SK-N-SH treated with all-trans-retinoic acid at 6 μM for 48 hours (cell line): ENCODE measurements at regions not wholly inside any gene's neighbourhood (a gene's known extent, or its start where the extent isn't known, plus 50 kb on each side); places are given as distances from the start of the nearest gene placed in this dataset.

Source experiments
- ATAC-seq: fragments of 200-7000 bp; cut with Tn5 transposase; 3 replicates; pipeline ENCODE4 v1.9.1; 2020; ENCODE audit warnings: mild to moderate bottlenecking, moderate library complexity
- ARNTL ChIP-seq: fragments of 450-650 bp; formaldehyde crosslinking; IDR thresholded peaks from 2 replicates; pipeline ENCODE4 v1.5.0; 2020; ENCODE audit warnings: low read depth, mild to moderate bottlenecking, moderate library complexity, borderline replicate concordance
- BACH2 ChIP-seq: fragments of 250-450 bp; sonication (Bioruptor Pico); IDR thresholded peaks from 2 replicates; pipeline ENCODE4 v1.9.0; 2021; ENCODE audit warnings: mild to moderate bottlenecking, borderline replicate concordance
- CSDC2 ChIP-seq: fragments of 250-450 bp; sonication (Bioruptor Pico); IDR thresholded peaks from 2 replicates; pipeline ENCODE4 v1.5.0; 2020; ENCODE audit warnings: mild to moderate bottlenecking, moderate library complexity
- ESRRG ChIP-seq: fragments of 250-450 bp; sonication (Bioruptor Pico); IDR thresholded peaks from 2 replicates; pipeline ENCODE4 v1.6.1; 2021; ENCODE audit warnings: mild to moderate bottlenecking
- GLIS3 ChIP-seq: fragments of 250-450 bp; sonication (Bioruptor Pico); IDR thresholded peaks from 2 replicates; pipeline ENCODE4 v1.5.0; 2020; ENCODE audit warnings: mild to moderate bottlenecking, moderate library complexity
- ISL1 ChIP-seq: fragments of 250-450 bp; sonication (Bioruptor Pico); IDR thresholded peaks from 2 replicates; pipeline ENCODE4 v2.1.2; 2022; ENCODE audit warnings: mild to moderate bottlenecking, moderate library complexity
- OSR1 ChIP-seq: fragments of 250-450 bp; sonication (Bioruptor Pico); IDR thresholded peaks from 2 replicates; pipeline ENCODE4 v1.8.0; 2022; ENCODE audit warnings: moderate library complexity, mild to moderate bottlenecking, inconsistent platforms
- PPARA ChIP-seq: fragments of 250-450 bp; sonication (Bioruptor Pico); IDR thresholded peaks from 2 replicates; pipeline ENCODE4 v1.5.0; 2020; ENCODE audit warnings: mild to moderate bottlenecking, borderline replicate concordance
- RARB ChIP-seq: fragments of 250-450 bp; sonication (Bioruptor Pico); IDR thresholded peaks from 2 replicates; pipeline ENCODE4 v1.8.0; 2021; ENCODE audit warnings: mild to moderate bottlenecking, moderate library complexity
- SNAI2 ChIP-seq: fragments of 250-450 bp; sonication (Bioruptor Pico); IDR thresholded peaks from 2 replicates; pipeline ENCODE4 v1.5.0; 2020; ENCODE audit warnings: mild to moderate bottlenecking, moderate library complexity
- TOX ChIP-seq: fragments of 250-450 bp; sonication (Bioruptor Pico); IDR thresholded peaks from 2 replicates; pipeline ENCODE4 v1.8.0; 2021; ENCODE audit warnings: mild to moderate bottlenecking, moderate library complexity, borderline replicate concordance
- ZC3H10 ChIP-seq: fragments of 250-450 bp; sonication (Bioruptor Pico); IDR thresholded peaks from 2 replicates; pipeline ENCODE4 v1.5.1; 2021; ENCODE audit warnings: mild to moderate bottlenecking, moderate library complexity
- ZFP3 ChIP-seq: fragments of 250-450 bp; sonication (Bioruptor Pico); IDR thresholded peaks from 2 replicates; pipeline ENCODE4 v1.5.0; 2020; ENCODE audit warnings: mild to moderate bottlenecking, moderate library complexity
- ZFP30 ChIP-seq: fragments of 450-650 bp; formaldehyde crosslinking; IDR thresholded peaks from 2 replicates; pipeline ENCODE4 v1.5.0; 2022; ENCODE audit warnings: mild to moderate bottlenecking, moderate library complexity
- ZNF565 ChIP-seq: fragments of 450-650 bp; formaldehyde crosslinking; conservative IDR thresholded peaks from 2 replicates; pipeline ENCODE4 v1.5.0; 2020; ENCODE audit warnings: low read depth, mild to moderate bottlenecking, moderate library complexity
- ZNF70 ChIP-seq: fragments of 450-650 bp; formaldehyde crosslinking; IDR thresholded peaks from 2 replicates; pipeline ENCODE4 v1.5.0; 2020; ENCODE audit warnings: mild to moderate bottlenecking, moderate library complexity
- TF ChIP-seq, protein P1 (sequence below): fragments of 250-450 bp; sonication (Bioruptor Pico); IDR thresholded peaks from 2 replicates; pipeline ENCODE4 v1.5.0; 2020; ENCODE audit warnings: mild to moderate bottlenecking, moderate library complexity
- TF ChIP-seq, protein P2 (sequence below): fragments of 250-450 bp; sonication (Bioruptor Pico); IDR thresholded peaks from 2 replicates; pipeline ENCODE4 v1.5.1; 2021; ENCODE audit warnings: mild to moderate bottlenecking, moderate library complexity
- TF ChIP-seq, protein P3 (sequence below): fragments of 250-450 bp; sonication (Bioruptor Pico); IDR thresholded peaks from 2 replicates; pipeline ENCODE4 v1.5.1; 2020; ENCODE audit warnings: low read depth, mild to moderate bottlenecking, moderate library complexity
- TF ChIP-seq, protein P4 (sequence below): fragments of 250-450 bp; sonication (Bioruptor Pico); IDR thresholded peaks from 2 replicates; pipeline ENCODE4 v1.8.0; 2021; ENCODE audit warnings: low read depth, mild to moderate bottlenecking, moderate library complexity, borderline replicate concordance

DNA sequence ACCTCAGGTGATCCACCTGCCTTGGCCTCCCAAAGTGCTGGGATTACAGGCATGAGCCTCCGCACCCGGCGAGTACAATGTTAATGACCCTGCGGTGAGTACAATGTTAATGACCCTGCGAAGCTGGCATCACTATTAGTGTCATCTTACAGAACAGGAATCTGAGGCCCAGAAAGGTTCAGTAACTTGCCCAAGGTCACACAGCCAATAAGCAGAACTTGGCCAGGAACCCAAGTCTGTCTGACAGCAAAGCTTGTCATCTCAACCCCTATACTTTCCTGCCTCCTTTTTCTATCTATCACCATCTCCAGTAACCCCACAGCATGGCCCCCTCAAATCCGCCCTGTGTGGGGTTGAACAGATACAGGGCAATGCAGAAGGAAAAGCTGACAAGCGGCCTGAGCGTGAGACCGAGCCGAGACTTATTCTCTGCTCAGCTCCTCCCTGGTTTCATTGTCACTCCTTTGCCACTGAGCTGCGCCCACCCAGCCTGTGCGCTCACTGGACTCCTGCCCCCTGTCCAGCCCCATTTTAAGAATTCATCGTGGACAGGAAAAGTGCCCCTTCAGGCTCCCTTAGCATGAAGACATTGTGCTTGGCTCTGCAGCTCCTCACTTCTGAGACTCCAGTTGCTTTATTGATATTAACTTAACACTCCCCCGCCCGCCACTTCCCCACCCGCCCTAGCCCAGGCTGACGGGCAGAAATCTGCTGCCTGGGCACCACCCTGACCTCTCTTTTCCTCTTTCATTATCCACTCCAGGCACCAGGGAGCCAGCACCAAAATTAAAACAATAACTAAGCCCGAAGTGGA, 58.1 kb upstream of the LBX1 start (continued):
- TF ChIP-seq, protein P1, sequence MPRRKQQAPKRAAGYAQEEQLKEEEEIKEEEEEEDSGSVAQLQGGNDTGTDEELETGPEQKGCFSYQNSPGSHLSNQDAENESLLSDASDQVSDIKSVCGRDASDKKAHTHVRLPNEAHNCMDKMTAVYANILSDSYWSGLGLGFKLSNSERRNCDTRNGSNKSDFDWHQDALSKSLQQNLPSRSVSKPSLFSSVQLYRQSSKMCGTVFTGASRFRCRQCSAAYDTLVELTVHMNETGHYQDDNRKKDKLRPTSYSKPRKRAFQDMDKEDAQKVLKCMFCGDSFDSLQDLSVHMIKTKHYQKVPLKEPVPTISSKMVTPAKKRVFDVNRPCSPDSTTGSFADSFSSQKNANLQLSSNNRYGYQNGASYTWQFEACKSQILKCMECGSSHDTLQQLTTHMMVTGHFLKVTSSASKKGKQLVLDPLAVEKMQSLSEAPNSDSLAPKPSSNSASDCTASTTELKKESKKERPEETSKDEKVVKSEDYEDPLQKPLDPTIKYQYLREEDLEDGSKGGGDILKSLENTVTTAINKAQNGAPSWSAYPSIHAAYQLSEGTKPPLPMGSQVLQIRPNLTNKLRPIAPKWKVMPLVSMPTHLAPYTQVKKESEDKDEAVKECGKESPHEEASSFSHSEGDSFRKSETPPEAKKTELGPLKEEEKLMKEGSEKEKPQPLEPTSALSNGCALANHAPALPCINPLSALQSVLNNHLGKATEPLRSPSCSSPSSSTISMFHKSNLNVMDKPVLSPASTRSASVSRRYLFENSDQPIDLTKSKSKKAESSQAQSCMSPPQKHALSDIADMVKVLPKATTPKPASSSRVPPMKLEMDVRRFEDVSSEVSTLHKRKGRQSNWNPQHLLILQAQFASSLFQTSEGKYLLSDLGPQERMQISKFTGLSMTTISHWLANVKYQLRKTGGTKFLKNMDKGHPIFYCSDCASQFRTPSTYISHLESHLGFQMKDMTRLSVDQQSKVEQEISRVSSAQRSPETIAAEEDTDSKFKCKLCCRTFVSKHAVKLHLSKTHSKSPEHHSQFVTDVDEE (CRISPR knock-in tag): no peak
- TF ChIP-seq PPARA: no peak

DNA sequence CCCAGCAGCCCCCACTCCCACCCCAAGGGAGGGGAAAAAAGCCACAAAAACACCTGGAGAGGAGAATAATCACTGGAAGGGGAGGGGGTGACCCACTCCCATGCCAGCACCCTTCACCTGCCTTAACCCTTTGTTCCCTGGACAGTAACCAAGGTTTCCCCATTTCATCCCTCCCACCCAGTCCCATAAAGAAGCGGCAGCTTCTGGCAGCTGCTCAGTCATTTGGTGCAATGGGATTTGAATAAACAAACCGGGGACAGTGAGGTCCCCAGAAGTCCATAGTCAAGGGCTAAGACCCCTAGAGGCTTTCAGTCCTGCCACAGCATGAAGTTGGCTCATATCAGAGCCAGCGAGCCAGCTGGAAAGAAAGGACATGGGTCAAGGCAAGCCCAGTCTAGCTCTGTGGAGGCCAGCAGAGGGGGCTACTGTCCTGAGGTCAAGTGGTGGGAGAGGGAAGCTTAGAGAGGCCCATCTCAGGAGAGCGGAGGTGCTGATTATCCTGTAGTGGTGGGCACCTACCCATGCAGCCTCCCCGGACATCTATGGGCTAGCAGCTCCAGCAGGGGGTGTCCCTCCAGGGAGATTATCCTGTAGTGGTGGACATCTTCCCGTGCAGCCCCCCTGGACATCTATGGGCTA, 58.9 kb upstream of the LBX1 start:
- TF ChIP-seq ZNF70 (CRISPR knock-in tag): no peak
- no peak for TF ChIP-seq ZFP30 (CRISPR knock-in tag)
- TF ChIP-seq PPARA: no peak

DNA sequence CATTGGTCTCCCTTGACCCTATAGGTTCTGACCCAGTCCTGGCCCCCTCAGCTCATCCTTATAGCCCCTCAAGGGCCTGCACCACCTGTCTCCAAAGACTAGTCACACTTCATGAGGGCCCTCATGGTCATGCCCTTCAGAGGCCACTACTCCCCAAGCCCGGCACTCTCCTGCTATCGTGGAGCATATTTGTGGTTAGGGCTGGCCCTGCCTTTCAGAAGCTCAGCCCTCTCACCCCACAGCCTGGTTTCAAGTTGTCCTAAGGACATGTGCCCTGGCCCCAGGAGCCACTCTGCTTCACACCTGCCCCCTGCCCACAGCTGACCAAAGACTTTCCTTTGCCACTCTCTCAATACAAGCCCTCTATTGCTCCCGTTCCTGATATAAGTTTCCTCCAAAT, 60.3 kb upstream of the LBX1 start:
- no peak for ATAC-seq
- TF ChIP-seq, protein P2, sequence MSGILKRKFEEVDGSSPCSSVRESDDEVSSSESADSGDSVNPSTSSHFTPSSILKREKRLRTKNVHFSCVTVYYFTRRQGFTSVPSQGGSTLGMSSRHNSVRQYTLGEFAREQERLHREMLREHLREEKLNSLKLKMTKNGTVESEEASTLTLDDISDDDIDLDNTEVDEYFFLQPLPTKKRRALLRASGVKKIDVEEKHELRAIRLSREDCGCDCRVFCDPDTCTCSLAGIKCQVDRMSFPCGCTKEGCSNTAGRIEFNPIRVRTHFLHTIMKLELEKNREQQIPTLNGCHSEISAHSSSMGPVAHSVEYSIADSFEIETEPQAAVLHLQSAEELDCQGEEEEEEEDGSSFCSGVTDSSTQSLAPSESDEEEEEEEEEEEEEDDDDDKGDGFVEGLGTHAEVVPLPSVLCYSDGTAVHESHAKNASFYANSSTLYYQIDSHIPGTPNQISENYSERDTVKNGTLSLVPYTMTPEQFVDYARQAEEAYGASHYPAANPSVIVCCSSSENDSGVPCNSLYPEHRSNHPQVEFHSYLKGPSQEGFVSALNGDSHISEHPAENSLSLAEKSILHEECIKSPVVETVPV (CRISPR knock-in tag): no peak
- TF ChIP-seq ISL1 (CRISPR knock-in tag) (no peak), ZFP30 (CRISPR knock-in tag) (no peak), CSDC2 (CRISPR knock-in tag) (no peak), ESRRG (CRISPR knock-in tag) (no peak), SNAI2 (no peak), PPARA (no peak), ZFP3 (no peak), TOX (CRISPR knock-in tag) (no peak), GLIS3 (no peak), OSR1 (CRISPR knock-in tag) (no peak), ARNTL (CRISPR knock-in tag) (no peak), RARB (CRISPR knock-in tag) (no peak), ZC3H10 (CRISPR knock-in tag) (no peak), BACH2 (CRISPR knock-in tag) (no peak)
- TF ChIP-seq, protein P1 (CRISPR knock-in tag): no peak
- TF ChIP-seq, protein P3, sequence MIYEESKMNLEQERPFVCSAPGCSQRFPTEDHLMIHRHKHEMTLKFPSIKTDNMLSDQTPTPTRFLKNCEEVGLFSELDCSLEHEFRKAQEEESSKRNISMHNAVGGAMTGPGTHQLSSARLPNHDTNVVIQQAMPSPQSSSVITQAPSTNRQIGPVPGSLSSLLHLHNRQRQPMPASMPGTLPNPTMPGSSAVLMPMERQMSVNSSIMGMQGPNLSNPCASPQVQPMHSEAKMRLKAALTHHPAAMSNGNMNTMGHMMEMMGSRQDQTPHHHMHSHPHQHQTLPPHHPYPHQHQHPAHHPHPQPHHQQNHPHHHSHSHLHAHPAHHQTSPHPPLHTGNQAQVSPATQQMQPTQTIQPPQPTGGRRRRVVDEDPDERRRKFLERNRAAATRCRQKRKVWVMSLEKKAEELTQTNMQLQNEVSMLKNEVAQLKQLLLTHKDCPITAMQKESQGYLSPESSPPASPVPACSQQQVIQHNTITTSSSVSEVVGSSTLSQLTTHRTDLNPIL (CRISPR knock-in tag): no peak

More for the DNA sequence above, 58.9 kb upstream of the LBX1 start:
- ATAC-seq: peak; percentile 65

DNA sequence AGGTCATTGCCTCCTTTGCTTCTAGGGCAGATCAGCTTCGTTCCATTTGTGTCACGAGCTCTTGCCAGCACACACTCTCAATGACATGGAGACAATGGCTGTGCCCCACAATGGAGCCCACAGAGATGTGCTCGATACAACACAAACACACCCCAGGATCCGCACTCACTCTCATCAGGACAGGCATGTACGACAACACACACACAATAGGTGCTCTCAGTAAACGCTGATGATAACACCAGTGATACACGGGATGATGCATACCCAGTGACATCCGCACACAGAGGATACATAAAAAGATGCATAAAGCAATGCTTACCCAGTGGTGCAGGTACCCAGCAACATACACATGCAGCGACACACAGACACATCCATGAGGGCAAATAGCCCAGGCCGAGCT, 61.2 kb upstream of the LBX1 start:
- no peak for ATAC-seq
- no peak for TF ChIP-seq CSDC2 (CRISPR knock-in tag)
- no peak for TF ChIP-seq GLIS3

DNA sequence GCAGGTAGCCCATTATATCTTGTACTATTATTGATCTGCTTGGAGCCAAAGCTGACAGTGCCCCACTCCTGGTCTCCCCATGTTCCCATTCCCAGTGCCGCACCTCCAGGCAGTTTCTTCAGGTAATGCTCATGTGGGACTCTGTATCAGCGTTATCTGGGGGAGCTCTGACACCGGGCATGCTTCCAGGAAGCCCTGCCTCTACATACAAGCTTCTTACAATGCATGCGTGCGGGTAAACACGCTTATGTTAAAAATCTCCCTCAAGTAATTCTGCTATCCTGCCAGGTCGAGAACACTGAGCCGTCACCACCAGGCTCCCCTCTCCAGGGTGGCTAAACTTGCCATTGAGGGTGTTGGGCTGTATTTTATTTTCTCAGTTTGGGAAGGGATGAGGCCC, 61.6 kb upstream of the LBX1 start:
- no peak for ATAC-seq
- TF ChIP-seq, protein P2 (CRISPR knock-in tag): no peak
- TF ChIP-seq SNAI2 (no peak), ZFP3 (no peak), ZNF565 (no peak), ARNTL (CRISPR knock-in tag) (no peak), ISL1 (CRISPR knock-in tag) (no peak)
- TF ChIP-seq, protein P4, sequence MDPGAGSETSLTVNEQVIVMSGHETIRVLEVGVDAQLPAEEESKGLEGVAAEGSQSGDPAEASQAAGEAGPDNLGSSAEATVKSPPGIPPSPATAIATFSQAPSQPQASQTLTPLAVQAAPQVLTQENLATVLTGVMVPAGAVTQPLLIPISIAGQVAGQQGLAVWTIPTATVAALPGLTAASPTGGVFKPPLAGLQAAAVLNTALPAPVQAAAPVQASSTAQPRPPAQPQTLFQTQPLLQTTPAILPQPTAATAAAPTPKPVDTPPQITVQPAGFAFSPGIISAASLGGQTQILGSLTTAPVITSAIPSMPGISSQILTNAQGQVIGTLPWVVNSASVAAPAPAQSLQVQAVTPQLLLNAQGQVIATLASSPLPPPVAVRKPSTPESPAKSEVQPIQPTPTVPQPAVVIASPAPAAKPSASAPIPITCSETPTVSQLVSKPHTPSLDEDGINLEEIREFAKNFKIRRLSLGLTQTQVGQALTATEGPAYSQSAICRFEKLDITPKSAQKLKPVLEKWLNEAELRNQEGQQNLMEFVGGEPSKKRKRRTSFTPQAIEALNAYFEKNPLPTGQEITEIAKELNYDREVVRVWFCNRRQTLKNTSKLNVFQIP: no peak
- TF ChIP-seq, protein P3 (CRISPR knock-in tag): no peak
